Right atrium auricular region (tissue), 2 donors: ENCODE measurements at regions not wholly inside any gene's neighbourhood (a gene's known extent, or its start where the extent isn't known, plus 50 kb on each side); places are given as distances from the start of the nearest gene placed in this dataset.

ENCODE experiments used
- DNase-seq: peaks from one replicate; pipeline ENCODE4 v3.0.0-alpha.2; 2019; ENCODE audit warnings: low spot score
- H3K27ac ChIP-seq, 2 donors: fragments of 200-600 bp; sonication (generic); 1 replicate in 1 of 2; 2 replicates in 1 of 2; pipeline ENCODE4 v1.5.1; 2016 to 2019
- H3K27me3 ChIP-seq, 2 donors: fragments of 200-600 bp; sonication (generic); one replicate each; pipeline versions ENCODE4 v1.5.1 to v1.6.0; 2017 to 2019
- H3K36me3 ChIP-seq: fragments of 200-600 bp; sonication (generic); one replicate; pipeline ENCODE4 v1.5.1; 2016
- H3K4me1 ChIP-seq, 2 donors: fragments of 200-600 bp; sonication (generic); one replicate each; pipeline versions ENCODE4 v1.5.1 to v1.6.0; 2017 to 2019
- H3K4me3 ChIP-seq, 2 donors: fragments of 200-600 bp; sonication (generic); 1 replicate in 1 of 2; 2 replicates in 1 of 2; pipeline ENCODE4 v1.5.1; 2017 to 2019; ENCODE audit warnings: mild to moderate bottlenecking in 1 of 2, moderate library complexity in 1 of 2
- H3K9me3 ChIP-seq, 2 donors: fragments of 200-600 bp; sonication (generic); one replicate each; pipeline ENCODE4 v1.5.1; 2019
- CTCF ChIP-seq, 2 donors: fragments of 200-600 bp; sonication (generic); IDR thresholded peaks; one replicate each; pipeline ENCODE4 v1.5.1; 2019; ENCODE audit warnings: antibody characterized with exemption in 2 of 2

GRCh38 chr6:169082093-169082492 lies 171.6 kb downstream of the THBS2 start:
- no peak for TF ChIP-seq CTCF (IDR thresholded peaks at IDR 0.05)
- no peaks in the 10 kb centered on the region for H3K36me3 ChIP-seq
- H3K27me3 ChIP-seq, result no peaks in the 10 kb centered on the region
- H3K4me1 ChIP-seq, result no peaks in the 10 kb centered on the region
- H3K4me3 ChIP-seq, result no peak overlapping the region
- no peak for DNase-seq
- no peaks in the 10 kb centered on the region for H3K9me3 ChIP-seq
- no peak overlapping the region for H3K27ac ChIP-seq

- DNase-seq, result no peak
- no peaks in the 10 kb centered on the region for H3K36me3 ChIP-seq
- no peaks in the 10 kb centered on the region for H3K4me1 ChIP-seq
- H3K9me3 ChIP-seq, result no peaks in the 10 kb centered on the region
- H3K27ac ChIP-seq, result no peak overlapping the region
- TF ChIP-seq CTCF (IDR thresholded peaks at IDR 0.05), result no peak
- no peak overlapping the region for H3K4me3 ChIP-seq
- no peaks in the 10 kb centered on the region for H3K27me3 ChIP-seq
Measured at GRCh38 chr6:169081248-169081647, 172.4 kb downstream of the THBS2 start.

- Histone ChIP-seq H3K4me3 (no peak overlapping the region), H3K27ac (no peak overlapping the region), H3K27me3 (no peaks in the 10 kb centered on the region), H3K36me3 (no peaks in the 10 kb centered on the region), H3K4me1 (peaks cover 0 to 5% of the 10 kb centered on the region in 2 donors), H3K9me3 (no peaks in the 10 kb centered on the region)
- DNase-seq, result no peak
- TF ChIP-seq CTCF (IDR thresholded peaks at IDR 0.05), result no peak
Measured at GRCh38 chr6:169079650-169080049, 174.0 kb downstream of the THBS2 start.

- no peak for DNase-seq
- H3K4me3 ChIP-seq, result no peak overlapping the region
- H3K27ac ChIP-seq, result no peak overlapping the region
- H3K27me3 ChIP-seq, result no peaks in the 10 kb centered on the region
- H3K9me3 ChIP-seq, result no peaks in the 10 kb centered on the region
- peaks cover 0 to 5% of the 10 kb centered on the region in 2 donors for H3K4me1 ChIP-seq
- no peak for TF ChIP-seq CTCF (IDR thresholded peaks at IDR 0.05)
- no peaks in the 10 kb centered on the region for H3K36me3 ChIP-seq
Measured at GRCh38 chr6:169078399-169079145, 175.1 kb downstream of the THBS2 start.

- no peak for TF ChIP-seq CTCF (IDR thresholded peaks at IDR 0.05)
- no peak overlapping the region for H3K4me3 ChIP-seq
- no peaks in the 10 kb centered on the region for H3K9me3 ChIP-seq
- H3K36me3 ChIP-seq, result no peaks in the 10 kb centered on the region
- H3K4me1 ChIP-seq, result peaks cover 0 to 5% of the 10 kb centered on the region in 2 donors
- H3K27ac ChIP-seq, result peak overlapping the region in 1 of 2 donors; percentile 50
- DNase-seq, result no peak
- H3K27me3 ChIP-seq, result no peaks in the 10 kb centered on the region
Measured at GRCh38 chr6:169075915-169076654, 177.6 kb downstream of the THBS2 start.
